Natural killer cell (primary cell): ENCODE measurements at regions not wholly inside any gene's neighbourhood (a gene's known extent, or its start where the extent isn't known, plus 50 kb on each side); places are given as distances from the start of the nearest gene placed in this dataset.

Experiments used
- ATAC-seq, 3 donors: fragments of 150-1000 bp in 2 of 3; fragments of 200-7000 bp in 1 of 3; cut with Tn5 transposase; 1 replicate in 1 of 3; 2 replicates in 2 of 3; pipeline ENCODE4 v1.10.0; 2021; ENCODE audit warnings: mild to moderate bottlenecking in 2 of 3, moderate library complexity in 2 of 3
- DNase-seq, 2 donors: peaks; one replicate each; pipeline versions ENCODE4 v3.0.0 to v3.0.0-alpha.2; 2013 to 2021; ENCODE audit warnings: mixed read lengths in 1 of 2
- H3K27ac ChIP-seq: one replicate; pipeline ENCODE4 v1.5.1; 2013; ENCODE audit warnings: mild to moderate bottlenecking, low read length
- H3K27me3 ChIP-seq: one replicate; pipeline ENCODE4 v1.6.1; 2013; ENCODE audit warnings: low read length; ENCODE audit not compliant: control insufficient read depth, insufficient read depth
- H3K36me3 ChIP-seq: one replicate; pipeline ENCODE4 v1.6.1; 2013; ENCODE audit warnings: low read length; ENCODE audit not compliant: control insufficient read depth, insufficient read depth
- H3K4me1 ChIP-seq: one replicate; pipeline ENCODE4 v1.6.1; 2013; ENCODE audit warnings: low read length; ENCODE audit not compliant: control insufficient read depth, insufficient read depth
- H3K4me3 ChIP-seq: one replicate; pipeline ENCODE4 v1.5.1; 2013; ENCODE audit warnings: low read length
- H3K9me3 ChIP-seq: one replicate; pipeline ENCODE4 v1.6.1; 2013; ENCODE audit warnings: low read length; ENCODE audit not compliant: control insufficient read depth, insufficient read depth
- H3K27ac Mint-ChIP-seq, 2 donors: one replicate each; pipeline ENCODE4 v1.8.0; 2022; ENCODE audit warnings: mild to moderate bottlenecking in 2 of 2, mixed read lengths in 2 of 2, moderate library complexity in 1 of 2
- H3K27me3 Mint-ChIP-seq, 2 donors: one replicate each; pipeline ENCODE4 v1.8.0; 2022; ENCODE audit warnings: low read depth in 2 of 2, mixed read lengths in 2 of 2
- H3K36me3 Mint-ChIP-seq: one replicate; pipeline ENCODE4 v1.8.0; 2022; ENCODE audit warnings: mixed read lengths
- H3K4me1 Mint-ChIP-seq, 2 donors: one replicate each; pipeline ENCODE4 v1.8.0; 2022; ENCODE audit warnings: mixed read lengths in 2 of 2
- H3K4me3 Mint-ChIP-seq: one replicate; pipeline ENCODE4 v1.8.0; 2022; ENCODE audit warnings: mild to moderate bottlenecking, moderate library complexity, mixed read lengths
- H3K9me3 Mint-ChIP-seq, 2 donors: one replicate each; pipeline ENCODE4 v1.8.0; 2022; ENCODE audit warnings: mixed read lengths in 2 of 2
- WGBS: methylation state at CpG from one replicate; pipeline ENCODE4 v1.1.7; 2013; ENCODE audit warnings: missing lambda C conversion rate; ENCODE audit not compliant: insufficient coverage; 5-methylcytosine and 5-hydroxymethylcytosine counted together
- intact Hi-C: fragments of 100-400 bp; cut with micrococcal nuclease; formaldehyde crosslinking; loops from one replicate; pipeline ENCODE4 v1.14.2; 2022
- TF ChIP-seq, protein P1 (sequence below): fragments of 200-600 bp; IDR thresholded peaks from one replicate; pipeline ENCODE4 v1.8.0; 2022; ENCODE audit warnings: antibody characterized with exemption

DNA sequence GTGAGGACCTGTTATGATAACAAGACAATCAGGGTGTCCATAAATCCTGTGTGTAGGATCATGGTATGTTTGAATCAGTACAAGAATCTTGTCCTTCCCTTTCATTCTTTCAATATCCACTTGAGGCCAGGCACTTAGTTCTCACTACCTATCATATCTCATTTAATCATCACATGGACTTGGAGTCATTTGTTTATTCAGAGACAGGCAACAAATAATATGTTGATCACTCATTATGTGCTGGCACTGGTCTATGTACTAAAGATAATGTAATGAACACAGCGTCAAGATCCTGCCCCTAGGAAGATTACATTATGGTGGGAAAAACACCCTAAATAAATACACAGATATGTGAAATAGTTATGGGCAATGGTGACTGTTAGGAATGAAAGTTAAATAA, 342.6 kb downstream of the LPIN1 start:
- Mint-ChIP-seq H3K27ac (no peak overlapping the region), H3K4me1 (peaks cover 5 to 13% of the 10 kb centered on the region in 2 donors), H3K27me3 (peaks cover 8 to 22% of the 10 kb centered on the region in 2 donors), H3K36me3 (no peaks in the 10 kb centered on the region), H3K9me3 (no peaks in the 10 kb centered on the region), H3K4me3 (no peak overlapping the region)
- Histone ChIP-seq H3K27me3 (no peaks in the 10 kb centered on the region), H3K36me3 (no peaks in the 10 kb centered on the region), H3K27ac (no peak overlapping the region), H3K4me1 (no peaks in the 10 kb centered on the region), H3K4me3 (no peak overlapping the region), H3K9me3 (no peaks in the 10 kb centered on the region)
- ATAC-seq (no peak), DNase-seq (no peak)
- TF ChIP-seq, protein P1, sequence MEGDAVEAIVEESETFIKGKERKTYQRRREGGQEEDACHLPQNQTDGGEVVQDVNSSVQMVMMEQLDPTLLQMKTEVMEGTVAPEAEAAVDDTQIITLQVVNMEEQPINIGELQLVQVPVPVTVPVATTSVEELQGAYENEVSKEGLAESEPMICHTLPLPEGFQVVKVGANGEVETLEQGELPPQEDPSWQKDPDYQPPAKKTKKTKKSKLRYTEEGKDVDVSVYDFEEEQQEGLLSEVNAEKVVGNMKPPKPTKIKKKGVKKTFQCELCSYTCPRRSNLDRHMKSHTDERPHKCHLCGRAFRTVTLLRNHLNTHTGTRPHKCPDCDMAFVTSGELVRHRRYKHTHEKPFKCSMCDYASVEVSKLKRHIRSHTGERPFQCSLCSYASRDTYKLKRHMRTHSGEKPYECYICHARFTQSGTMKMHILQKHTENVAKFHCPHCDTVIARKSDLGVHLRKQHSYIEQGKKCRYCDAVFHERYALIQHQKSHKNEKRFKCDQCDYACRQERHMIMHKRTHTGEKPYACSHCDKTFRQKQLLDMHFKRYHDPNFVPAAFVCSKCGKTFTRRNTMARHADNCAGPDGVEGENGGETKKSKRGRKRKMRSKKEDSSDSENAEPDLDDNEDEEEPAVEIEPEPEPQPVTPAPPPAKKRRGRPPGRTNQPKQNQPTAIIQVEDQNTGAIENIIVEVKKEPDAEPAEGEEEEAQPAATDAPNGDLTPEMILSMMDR = no peak
- intact Hi-C loops = no loop called here
- no CpG with 5 or more reads among the region's 1 CpG for WGBS

DNA sequence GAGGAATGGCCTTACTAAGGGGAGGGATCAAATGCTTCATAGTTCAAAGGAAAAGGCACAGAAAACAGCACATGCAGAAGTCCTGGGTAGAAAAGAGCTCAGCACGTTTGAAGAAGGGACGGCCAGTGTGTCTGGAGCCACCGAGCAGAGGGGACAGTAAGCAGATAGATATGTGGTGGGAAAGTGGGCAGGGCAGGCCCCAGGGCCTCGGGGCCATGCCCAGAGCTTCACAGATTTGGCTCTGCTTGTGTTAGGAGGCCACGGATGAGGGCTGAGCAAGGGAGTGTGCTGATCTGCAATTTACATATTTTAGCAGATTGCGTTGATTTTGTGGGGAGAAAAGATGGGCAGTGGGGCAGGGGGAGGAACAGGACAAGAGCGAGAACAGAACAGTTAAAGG, 343.1 kb downstream of the LPIN1 start:
- no peaks in the 10 kb centered on the region for H3K36me3 ChIP-seq
- H3K4me1 Mint-ChIP-seq = peaks cover 6 to 9% of the 10 kb centered on the region in 2 donors
- no peak for DNase-seq
- no peaks in the 10 kb centered on the region for H3K9me3 Mint-ChIP-seq
- no peak overlapping the region for H3K4me3 ChIP-seq
- intact Hi-C loops = no loop called here
- H3K4me1 ChIP-seq = no peaks in the 10 kb centered on the region
- H3K36me3 Mint-ChIP-seq = no peaks in the 10 kb centered on the region
- TF ChIP-seq, protein P1 = no peak
- H3K27me3 ChIP-seq = no peaks in the 10 kb centered on the region
- H3K27ac Mint-ChIP-seq = no peak overlapping the region
- WGBS = 91% methylated on average over 7 of the region's 7 CpGs
- no peaks in the 10 kb centered on the region for H3K9me3 ChIP-seq
- H3K27me3 Mint-ChIP-seq = peaks cover 13 to 26% of the 10 kb centered on the region in 2 donors
- H3K27ac ChIP-seq = no peak overlapping the region
- no peak for ATAC-seq
- no peak overlapping the region for H3K4me3 Mint-ChIP-seq

DNA sequence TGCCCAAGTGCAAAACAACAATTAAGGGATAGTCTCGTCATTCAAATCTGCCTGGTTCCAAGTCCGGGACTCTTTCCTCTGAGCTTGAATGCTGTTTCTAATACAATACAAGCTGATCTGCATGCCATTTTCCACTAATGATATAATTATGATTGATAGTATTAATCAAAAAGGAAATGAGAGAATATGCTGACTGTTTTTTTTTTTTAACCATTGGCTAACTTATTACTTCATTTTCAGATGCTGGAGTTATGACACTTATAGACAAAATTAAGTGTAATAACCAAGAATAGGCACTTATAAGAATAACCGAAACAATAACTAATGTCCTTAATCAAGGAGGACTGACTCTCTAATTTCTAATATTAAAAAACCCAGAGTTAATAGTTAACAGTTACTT, 343.6 kb downstream of the LPIN1 start:
- no peak overlapping the region for H3K4me3 ChIP-seq
- peaks cover 14 to 26% of the 10 kb centered on the region in 2 donors for H3K27me3 Mint-ChIP-seq
- WGBS = 100% methylated on average over 2 of the region's 3 CpGs

DNA sequence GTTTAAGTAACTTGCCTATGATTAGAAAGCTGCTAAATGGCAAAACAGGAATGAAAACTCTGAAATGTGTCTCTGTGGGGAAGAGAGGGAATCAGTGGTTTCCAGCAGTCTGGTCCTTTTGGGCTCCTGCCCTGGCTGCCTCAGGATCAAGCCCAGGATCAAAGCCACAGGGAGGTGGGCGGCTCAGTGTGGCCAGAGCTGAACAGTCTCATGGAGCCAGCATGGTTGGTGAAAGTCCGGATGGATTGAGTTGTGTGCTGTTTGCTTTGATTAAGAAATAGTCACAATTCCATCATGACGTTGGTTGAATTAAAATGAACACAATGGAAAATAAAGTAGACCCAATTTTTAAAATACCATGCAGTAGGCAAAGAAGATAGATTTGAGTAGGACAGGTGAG, 344.2 kb downstream of the LPIN1 start:
- no peak for DNase-seq
- peaks cover 7 to 9% of the 10 kb centered on the region in 2 donors for H3K4me1 Mint-ChIP-seq
- H3K27ac Mint-ChIP-seq = no peak overlapping the region
- H3K4me3 Mint-ChIP-seq = no peak overlapping the region
- no peaks in the 10 kb centered on the region for H3K27me3 ChIP-seq
- H3K9me3 Mint-ChIP-seq = no peaks in the 10 kb centered on the region
- H3K27me3 Mint-ChIP-seq = peaks cover 14 to 25% of the 10 kb centered on the region in 2 donors
- no peak overlapping the region for H3K4me3 ChIP-seq
- no peaks in the 10 kb centered on the region for H3K4me1 ChIP-seq
- intact Hi-C loops = no loop called here
- H3K27ac ChIP-seq = no peak overlapping the region
- no peaks in the 10 kb centered on the region for H3K36me3 Mint-ChIP-seq
- TF ChIP-seq, protein P1 = no peak
- 97% methylated on average over 3 of the region's 3 CpGs for WGBS
- H3K36me3 ChIP-seq = no peaks in the 10 kb centered on the region
- ATAC-seq = no peak
- H3K9me3 ChIP-seq = no peaks in the 10 kb centered on the region

More for the DNA sequence above, 343.6 kb downstream of the LPIN1 start:
- Mint-ChIP-seq H3K4me3 (no peak overlapping the region), H3K36me3 (no peaks in the 10 kb centered on the region), H3K9me3 (no peaks in the 10 kb centered on the region), H3K27ac (no peak overlapping the region), H3K4me1 (peaks cover 7 to 9% of the 10 kb centered on the region in 2 donors)
- DNase-seq (no peak), ATAC-seq (no peak)
- no peaks in the 10 kb centered on the region for H3K4me1 ChIP-seq
- H3K27ac ChIP-seq = no peak overlapping the region
- H3K9me3 ChIP-seq = no peaks in the 10 kb centered on the region
- intact Hi-C loops = no loop called here
- no peaks in the 10 kb centered on the region for H3K36me3 ChIP-seq
- no peaks in the 10 kb centered on the region for H3K27me3 ChIP-seq
- TF ChIP-seq, protein P1 = no peak
